ENCODE measurements at regions not wholly inside any gene's neighbourhood (a gene's known extent, or its start where the extent isn't known, plus 50 kb on each side); places are given as distances from the start of the nearest gene placed in this dataset.

GRCh38 chr10:65231148-65231547 lies 1694.7 kb upstream of the LRRTM3 start:
- TF ChIP-seq CTCF (IDR thresholded peaks at IDR 0.05; ENCODE audit: low read length) (no peak), EZH2 (IDR thresholded peaks at IDR 0.05; ENCODE audit: borderline replicate concordance, low read length) (no peak)
